ENCODE measurements at regions not wholly inside any gene's neighbourhood (a gene's known extent, or its start where the extent isn't known, plus 50 kb on each side); places are given as distances from the start of the nearest gene placed in this dataset.

GRCh38 chr12:20967756-20968155, 157.3 kb downstream of the SLCO1B3 start:
- Mint-ChIP-seq H3K36me3 (no peaks in the 10 kb centered on the region), H3K4me3 (no peak overlapping the region), H3K9me3 (peaks cover 0 to 5% (median 5%) of the 10 kb centered on the region in 3 donors), H3K27ac (no peak overlapping the region), H3K27me3 (no peaks in the 10 kb centered on the region), H3K4me1 (no peaks in the 10 kb centered on the region)
- ATAC-seq (replicated peaks in 1 of 4) (no peak), DNase-seq (no peak)
- ChIA-PET CTCF (no interaction called here), POLR2A (no interaction called here)
- no peak overlapping the region for H3K27ac ChIP-seq (ENCODE audit: low read length)
- no CpG with 5 or more reads among the region's 1 CpG for WGBS (ENCODE audit: insufficient coverage)
- no peak overlapping the region for H3K4me3 ChIP-seq (ENCODE audit: control insufficient read depth in 1 of 2, extremely low read depth in 1 of 2, low read length in 1 of 2)
- H3K4me1 ChIP-seq (ENCODE audit: control insufficient read depth in 1 of 2, extremely low read depth in 1 of 2, insufficient read depth in 2 of 2, low read length in 2 of 2): no peaks in the 10 kb centered on the region
- no peaks in the 10 kb centered on the region for H3K27me3 ChIP-seq (replicated peaks in 1 of 2; ENCODE audit: control insufficient read depth in 2 of 2, extremely low read depth in 1 of 2, insufficient read depth in 2 of 2, low read length in 1 of 2)
- H3K9me3 ChIP-seq: no peaks in the 10 kb centered on the region
- H3K36me3 ChIP-seq (ENCODE audit: control insufficient read depth in 2 of 2, extremely low read depth in 1 of 2, insufficient read depth in 1 of 2, low read length in 1 of 2): no peaks in the 10 kb centered on the region

GRCh38 chr12:20969766-20970165, 159.3 kb downstream of the SLCO1B3 start:
- DNase-seq (no peak), ATAC-seq (replicated peaks in 1 of 4) (no peak)
- Histone ChIP-seq H3K9me3 (no peaks in the 10 kb centered on the region), H3K27ac (ENCODE audit: low read length) (no peak overlapping the region), H3K36me3 (ENCODE audit: control insufficient read depth in 2 of 2, extremely low read depth in 1 of 2, insufficient read depth in 1 of 2, low read length in 1 of 2) (no peaks in the 10 kb centered on the region), H3K27me3 (replicated peaks in 1 of 2; ENCODE audit: control insufficient read depth in 2 of 2, extremely low read depth in 1 of 2, insufficient read depth in 2 of 2, low read length in 1 of 2) (no peaks in the 10 kb centered on the region), H3K4me3 (ENCODE audit: control insufficient read depth in 1 of 2, extremely low read depth in 1 of 2, low read length in 1 of 2) (no peak overlapping the region), H3K4me1 (ENCODE audit: control insufficient read depth in 1 of 2, extremely low read depth in 1 of 2, insufficient read depth in 2 of 2, low read length in 2 of 2) (no peaks in the 10 kb centered on the region)
- no peak overlapping the region for H3K27ac Mint-ChIP-seq
- no peaks in the 10 kb centered on the region for H3K36me3 Mint-ChIP-seq
- no peaks in the 10 kb centered on the region for H3K4me1 Mint-ChIP-seq
- H3K4me3 Mint-ChIP-seq: no peak overlapping the region
- no peaks in the 10 kb centered on the region for H3K27me3 Mint-ChIP-seq
- ChIA-PET POLR2A (no interaction called here), CTCF (no interaction called here)
- peaks cover 0 to 11% (median 10%) of the 10 kb centered on the region in 3 donors for H3K9me3 Mint-ChIP-seq
- WGBS (ENCODE audit: insufficient coverage): 17% methylated on average over 1 of the region's 4 CpGs

- H3K27me3 Mint-ChIP-seq: no peaks in the 10 kb centered on the region
- CTCF ChIA-PET: no interaction called here
- no peaks in the 10 kb centered on the region for H3K27me3 ChIP-seq (replicated peaks in 1 of 2; ENCODE audit: control insufficient read depth in 2 of 2, extremely low read depth in 1 of 2, insufficient read depth in 2 of 2, low read length in 1 of 2)
- no peaks in the 10 kb centered on the region for H3K4me1 ChIP-seq (ENCODE audit: control insufficient read depth in 1 of 2, extremely low read depth in 1 of 2, insufficient read depth in 2 of 2, low read length in 2 of 2)
- H3K36me3 ChIP-seq (ENCODE audit: control insufficient read depth in 2 of 2, extremely low read depth in 1 of 2, insufficient read depth in 1 of 2, low read length in 1 of 2): no peaks in the 10 kb centered on the region
- H3K27ac Mint-ChIP-seq: no peak overlapping the region
- ATAC-seq (replicated peaks in 1 of 4): no peak
- no peak overlapping the region for H3K4me3 ChIP-seq (ENCODE audit: control insufficient read depth in 1 of 2, extremely low read depth in 1 of 2, low read length in 1 of 2)
- peaks cover 0 to 2% (median 0%) of the 10 kb centered on the region in 3 donors for H3K4me1 Mint-ChIP-seq
- DNase-seq: no peak
- H3K4me3 Mint-ChIP-seq: no peak overlapping the region
- POLR2A ChIA-PET: no interaction called here
- H3K36me3 Mint-ChIP-seq: no peaks in the 10 kb centered on the region
- WGBS (ENCODE audit: insufficient coverage): no CpG with 5 or more reads among the region's 1 CpG
- H3K9me3 Mint-ChIP-seq: peaks cover 15 to 27% (median 18%) of the 10 kb centered on the region in 3 donors
- H3K9me3 ChIP-seq: no peaks in the 10 kb centered on the region
- no peak overlapping the region for H3K27ac ChIP-seq (ENCODE audit: low read length)
These were observed 145.6 kb upstream of the SLCO1B1 start for GRCh38 chr12:20985399-20985798.

- H3K27me3 Mint-ChIP-seq: no peaks in the 10 kb centered on the region
- H3K36me3 ChIP-seq (ENCODE audit: control insufficient read depth in 2 of 2, extremely low read depth in 1 of 2, insufficient read depth in 1 of 2, low read length in 1 of 2): no peaks in the 10 kb centered on the region
- H3K4me1 Mint-ChIP-seq: no peaks in the 10 kb centered on the region
- no peaks in the 10 kb centered on the region for H3K9me3 ChIP-seq
- no peak overlapping the region for H3K4me3 ChIP-seq (ENCODE audit: control insufficient read depth in 1 of 2, extremely low read depth in 1 of 2, low read length in 1 of 2)
- peaks cover 3 to 26% (median 20%) of the 10 kb centered on the region in 3 donors for H3K9me3 Mint-ChIP-seq
- no peak overlapping the region for H3K4me3 Mint-ChIP-seq
- no peak for ATAC-seq (replicated peaks in 1 of 4)
- no peaks in the 10 kb centered on the region for H3K36me3 Mint-ChIP-seq
- no peak for DNase-seq
- no peaks in the 10 kb centered on the region for H3K27me3 ChIP-seq (replicated peaks in 1 of 2; ENCODE audit: control insufficient read depth in 2 of 2, extremely low read depth in 1 of 2, insufficient read depth in 2 of 2, low read length in 1 of 2)
- ChIA-PET POLR2A (no interaction called here), CTCF (no interaction called here)
- 20% methylated on average over 1 of the region's 2 CpGs for WGBS (ENCODE audit: insufficient coverage)
- H3K4me1 ChIP-seq (ENCODE audit: control insufficient read depth in 1 of 2, extremely low read depth in 1 of 2, insufficient read depth in 2 of 2, low read length in 2 of 2): no peaks in the 10 kb centered on the region
- no peak overlapping the region for H3K27ac ChIP-seq (ENCODE audit: low read length)
- no peak overlapping the region for H3K27ac Mint-ChIP-seq
These were observed 129.2 kb upstream of the SLCO1B1 start for GRCh38 chr12:21001778-21002177.

- H3K27me3 Mint-ChIP-seq: no peaks in the 10 kb centered on the region
- POLR2A ChIA-PET: no interaction called here
These were observed 105.3 kb upstream of the SLCO1B1 start for GRCh38 chr12:21025656-21026055.

GRCh38 chr12:21026302-21026701, 104.7 kb upstream of the SLCO1B1 start:
- H3K36me3 Mint-ChIP-seq: no peaks in the 10 kb centered on the region
- WGBS (ENCODE audit: insufficient coverage): no CpG with 5 or more reads among the region's 3 CpGs
- H3K4me3 ChIP-seq (ENCODE audit: control insufficient read depth in 1 of 2, extremely low read depth in 1 of 2, low read length in 1 of 2): no peak overlapping the region

More at GRCh38 chr12:21025656-21026055, 105.3 kb upstream of the SLCO1B1 start:
- DNase-seq (no peak), ATAC-seq (replicated peaks in 1 of 4) (no peak)
- no peaks in the 10 kb centered on the region for H3K4me1 ChIP-seq (ENCODE audit: control insufficient read depth in 1 of 2, extremely low read depth in 1 of 2, insufficient read depth in 2 of 2, low read length in 2 of 2)
- no peaks in the 10 kb centered on the region for H3K9me3 ChIP-seq
- no peaks in the 10 kb centered on the region for H3K27me3 ChIP-seq (replicated peaks in 1 of 2; ENCODE audit: control insufficient read depth in 2 of 2, extremely low read depth in 1 of 2, insufficient read depth in 2 of 2, low read length in 1 of 2)
- H3K4me3 ChIP-seq (ENCODE audit: control insufficient read depth in 1 of 2, extremely low read depth in 1 of 2, low read length in 1 of 2): no peak overlapping the region
- H3K27ac Mint-ChIP-seq: no peak overlapping the region
- no peaks in the 10 kb centered on the region for H3K36me3 Mint-ChIP-seq
- no peak overlapping the region for H3K4me3 Mint-ChIP-seq
- CTCF ChIA-PET: no interaction called here
- H3K9me3 Mint-ChIP-seq: peaks cover 0 to 2% (median under 1%) of the 10 kb centered on the region in 3 donors
- H3K4me1 Mint-ChIP-seq: no peaks in the 10 kb centered on the region
- H3K36me3 ChIP-seq (ENCODE audit: control insufficient read depth in 2 of 2, extremely low read depth in 1 of 2, insufficient read depth in 1 of 2, low read length in 1 of 2): no peaks in the 10 kb centered on the region
- no CpG with 5 or more reads among the region's 1 CpG for WGBS (ENCODE audit: insufficient coverage)
- H3K27ac ChIP-seq (ENCODE audit: low read length): no peak overlapping the region

GRCh38 chr12:21054334-21054733, 76.7 kb upstream of the SLCO1B1 start:
- no peaks in the 10 kb centered on the region for H3K36me3 Mint-ChIP-seq

More at GRCh38 chr12:21026302-21026701, 104.7 kb upstream of the SLCO1B1 start:
- Mint-ChIP-seq H3K27me3 (no peaks in the 10 kb centered on the region), H3K4me3 (no peak overlapping the region), H3K9me3 (peaks cover 0 to 3% (median 2%) of the 10 kb centered on the region in 3 donors), H3K27ac (no peak overlapping the region), H3K4me1 (no peaks in the 10 kb centered on the region)
- H3K9me3 ChIP-seq: no peaks in the 10 kb centered on the region
- no peaks in the 10 kb centered on the region for H3K36me3 ChIP-seq (ENCODE audit: control insufficient read depth in 2 of 2, extremely low read depth in 1 of 2, insufficient read depth in 1 of 2, low read length in 1 of 2)
- ChIA-PET POLR2A (no interaction called here), CTCF (no interaction called here)
- DNase-seq (no peak), ATAC-seq (replicated peaks in 1 of 4) (no peak)
- no peak overlapping the region for H3K27ac ChIP-seq (ENCODE audit: low read length)
- H3K4me1 ChIP-seq (ENCODE audit: control insufficient read depth in 1 of 2, extremely low read depth in 1 of 2, insufficient read depth in 2 of 2, low read length in 2 of 2): no peaks in the 10 kb centered on the region
- H3K27me3 ChIP-seq (replicated peaks in 1 of 2; ENCODE audit: control insufficient read depth in 2 of 2, extremely low read depth in 1 of 2, insufficient read depth in 2 of 2, low read length in 1 of 2): no peaks in the 10 kb centered on the region

More at GRCh38 chr12:21054334-21054733, 76.7 kb upstream of the SLCO1B1 start:
- no peaks in the 10 kb centered on the region for H3K4me1 ChIP-seq (ENCODE audit: control insufficient read depth in 1 of 2, extremely low read depth in 1 of 2, insufficient read depth in 2 of 2, low read length in 2 of 2)
- Mint-ChIP-seq H3K9me3 (peaks cover 0 to 5% (median 4%) of the 10 kb centered on the region in 3 donors), H3K27ac (no peak overlapping the region), H3K4me1 (no peaks in the 10 kb centered on the region), H3K27me3 (no peaks in the 10 kb centered on the region), H3K4me3 (no peak overlapping the region)
- ChIA-PET POLR2A (no interaction called here), CTCF (no interaction called here)
- H3K36me3 ChIP-seq (ENCODE audit: control insufficient read depth in 2 of 2, extremely low read depth in 1 of 2, insufficient read depth in 1 of 2, low read length in 1 of 2): no peaks in the 10 kb centered on the region
- ATAC-seq (replicated peaks in 1 of 4): no peak
- DNase-seq: no peak
- H3K27ac ChIP-seq (ENCODE audit: low read length): no peak overlapping the region
- 100% methylated on average over 1 of the region's 4 CpGs for whole genome bisulfite sequencing (ENCODE audit: insufficient coverage)
- no peak overlapping the region for H3K4me3 ChIP-seq (ENCODE audit: control insufficient read depth in 1 of 2, extremely low read depth in 1 of 2, low read length in 1 of 2)
- peaks cover 2% of the 10 kb centered on the region for H3K9me3 ChIP-seq
- no peaks in the 10 kb centered on the region for H3K27me3 ChIP-seq (replicated peaks in 1 of 2; ENCODE audit: control insufficient read depth in 2 of 2, extremely low read depth in 1 of 2, insufficient read depth in 2 of 2, low read length in 1 of 2)

Data from T-cell (primary cell).